ENCODE measurements at regions not wholly inside any gene's neighbourhood (a gene's known extent, or its start where the extent isn't known, plus 50 kb on each side); places are given as distances from the start of the nearest gene placed in this dataset.
"Not testable (repeated sequence)": the region's sequence is repeated elsewhere in the genome, so short reads cannot be mapped to it uniquely, and the experiment has no call there.

GRCh38 chr22:42194104-42194851, 63.7 kb upstream of the CYP2D6 start:
- H3K9me3 ChIP-seq (ENCODE audit: insufficient read depth, low read depth, low read length): no peaks in the 10 kb centered on the region
- no peaks in the 10 kb centered on the region for H3K36me3 ChIP-seq (ENCODE audit: insufficient read depth, low read depth, low read length)
- H3K27me3 ChIP-seq (ENCODE audit: insufficient read depth, low read length): no peaks in the 10 kb centered on the region
- H3K27ac ChIP-seq (ENCODE audit: low read length): no peak overlapping the region
- no peak overlapping the region for H3K9ac ChIP-seq (ENCODE audit: low read depth, low read length)
- H3K4me1 ChIP-seq (ENCODE audit: insufficient read depth, low read length): no peaks in the 10 kb centered on the region; the same call in 1 of the 2 replicates
- H3K4me3 ChIP-seq (ENCODE audit: low read length): no peak overlapping the region

GRCh38 chr22:42192547-42192946, 61.9 kb upstream of the CYP2D6 start:
- no peaks in the 10 kb centered on the region for H3K9me3 ChIP-seq (ENCODE audit: insufficient read depth, low read depth, low read length)
- H3K4me3 ChIP-seq (ENCODE audit: low read length): no peak overlapping the region
- no peak overlapping the region for H3K9ac ChIP-seq (ENCODE audit: low read depth, low read length)
- H3K4me1 ChIP-seq (ENCODE audit: insufficient read depth, low read length): peaks cover 8% of the 10 kb centered on the region
- H3K27me3 ChIP-seq (ENCODE audit: insufficient read depth, low read length): no peaks in the 10 kb centered on the region
- H3K27ac ChIP-seq (ENCODE audit: low read length): no peak overlapping the region
- no peaks in the 10 kb centered on the region for H3K36me3 ChIP-seq (ENCODE audit: insufficient read depth, low read depth, low read length)

DNA sequence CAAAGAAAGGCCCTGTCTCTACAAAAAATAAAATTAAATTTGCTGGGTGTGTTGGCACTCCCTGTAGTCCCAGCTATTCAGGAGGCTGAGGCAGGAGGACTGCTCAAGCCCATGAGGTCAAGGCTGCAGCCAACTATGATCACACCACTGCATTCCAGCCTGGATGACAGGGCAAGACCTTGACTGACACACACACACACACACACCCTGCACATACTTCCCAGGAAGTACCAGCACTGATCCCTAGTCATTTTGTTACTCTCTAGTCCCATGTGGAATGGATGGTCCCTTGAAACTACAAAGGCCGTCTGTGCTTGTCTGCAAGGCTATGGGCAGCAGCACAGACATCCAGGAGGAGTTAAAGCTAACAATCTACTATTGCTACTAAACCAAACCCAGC, 59.7 kb upstream of the CYP2D6 start:
- no peaks in the 10 kb centered on the region for H3K9me3 ChIP-seq (ENCODE audit: insufficient read depth, low read depth, low read length)
- peaks cover 8% of the 10 kb centered on the region; the same call in 1 of the 2 replicates for H3K4me1 ChIP-seq (ENCODE audit: insufficient read depth, low read length)
- no peak overlapping the region for H3K9ac ChIP-seq (ENCODE audit: low read depth, low read length)
- H3K27me3 ChIP-seq (ENCODE audit: insufficient read depth, low read length): no peaks in the 10 kb centered on the region
- H3K36me3 ChIP-seq (ENCODE audit: insufficient read depth, low read depth, low read length): no peaks in the 10 kb centered on the region
- no peak overlapping the region for H3K4me3 ChIP-seq (ENCODE audit: low read length)
- no peak overlapping the region for H3K27ac ChIP-seq (ENCODE audit: low read length)

DNA sequence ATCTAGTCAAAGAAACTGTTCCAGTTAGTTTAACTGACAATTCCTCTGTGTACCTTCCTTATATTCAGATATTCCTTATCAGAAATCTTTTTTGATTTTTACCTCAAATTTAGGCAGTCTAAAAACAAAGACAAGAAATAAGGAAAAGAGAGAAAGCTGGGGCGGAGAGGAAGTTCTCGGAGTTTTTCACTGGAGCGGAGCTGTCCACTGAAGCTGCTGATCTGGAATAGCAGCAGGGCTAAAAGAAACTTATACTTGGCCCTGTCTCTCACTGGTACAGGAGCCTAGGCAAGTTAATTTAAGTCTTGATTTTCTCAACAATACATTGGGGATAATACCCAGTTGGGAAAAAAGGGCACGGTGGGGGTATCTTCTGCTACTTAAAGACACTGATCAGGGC, 59.2 kb upstream of the CYP2D6 start:
- H3K36me3 ChIP-seq (ENCODE audit: insufficient read depth, low read depth, low read length): no peaks in the 10 kb centered on the region
- peaks cover 8% of the 10 kb centered on the region; the same call in 1 of the 2 replicates for H3K4me1 ChIP-seq (ENCODE audit: insufficient read depth, low read length)
- H3K27ac ChIP-seq (ENCODE audit: low read length): no peak overlapping the region
- no peaks in the 10 kb centered on the region for H3K27me3 ChIP-seq (ENCODE audit: insufficient read depth, low read length)
- no peak overlapping the region for H3K4me3 ChIP-seq (ENCODE audit: low read length)
- no peak overlapping the region for H3K9ac ChIP-seq (ENCODE audit: low read depth, low read length)
- no peaks in the 10 kb centered on the region for H3K9me3 ChIP-seq (ENCODE audit: insufficient read depth, low read depth, low read length)

- no peak overlapping the region for H3K27ac ChIP-seq (ENCODE audit: low read length)
- no peaks in the 10 kb centered on the region for H3K36me3 ChIP-seq (ENCODE audit: insufficient read depth, low read depth, low read length)
- H3K27me3 ChIP-seq (ENCODE audit: insufficient read depth, low read length): no peaks in the 10 kb centered on the region
- H3K4me1 ChIP-seq (ENCODE audit: insufficient read depth, low read length): peaks cover 8% of the 10 kb centered on the region; the same call in 1 of the 2 replicates
- no peak overlapping the region for H3K4me3 ChIP-seq (ENCODE audit: low read length)
- no peak overlapping the region for H3K9ac ChIP-seq (ENCODE audit: low read depth, low read length)
- H3K9me3 ChIP-seq (ENCODE audit: insufficient read depth, low read depth, low read length): no peaks in the 10 kb centered on the region
Measured at GRCh38 chr22:42188808-42189447, 58.3 kb upstream of the CYP2D6 start.

- H3K36me3 ChIP-seq (ENCODE audit: insufficient read depth, low read depth, low read length): no peaks in the 10 kb centered on the region
Measured at GRCh38 chr22:42187646-42188045, 57.0 kb upstream of the CYP2D6 start.

DNA sequence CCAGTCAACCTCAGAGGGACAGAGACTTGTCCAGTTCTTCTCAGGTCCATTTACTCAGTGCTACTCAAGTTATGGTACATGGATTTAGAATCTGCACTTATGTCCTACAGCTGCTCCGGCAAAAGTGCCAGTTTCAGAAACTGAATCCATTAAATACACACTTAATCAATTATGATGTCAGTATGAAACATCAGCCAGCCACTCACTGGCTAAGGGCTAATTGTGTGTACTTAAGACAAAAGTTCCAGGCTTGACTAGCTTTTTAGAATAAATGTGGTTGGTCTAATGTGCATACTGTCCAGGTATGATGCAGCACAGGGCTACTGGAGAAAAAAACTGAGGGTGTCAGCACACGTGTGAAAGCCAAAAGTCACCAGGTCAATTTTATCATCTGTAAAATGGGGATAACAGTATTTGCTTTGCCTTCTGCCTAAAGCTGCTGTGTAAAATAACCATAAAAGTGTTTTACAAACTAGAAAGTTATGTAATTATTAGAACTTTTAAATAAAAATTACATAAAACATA, 55.4 kb upstream of the CYP2D6 start:
- Histone ChIP-seq H3K36me3 (ENCODE audit: insufficient read depth, low read depth, low read length) (no peaks in the 10 kb centered on the region), H3K4me3 (ENCODE audit: low read length) (no peak overlapping the region), H3K4me1 (ENCODE audit: insufficient read depth, low read length) (peaks cover 8% of the 10 kb centered on the region; the same call in 1 of the 2 replicates), H3K9ac (ENCODE audit: low read depth, low read length) (no peak overlapping the region), H3K27ac (ENCODE audit: low read length) (no peak overlapping the region), H3K9me3 (ENCODE audit: insufficient read depth, low read depth, low read length) (no peaks in the 10 kb centered on the region), H3K27me3 (ENCODE audit: insufficient read depth, low read length) (no peaks in the 10 kb centered on the region)

More at GRCh38 chr22:42187646-42188045, 57.0 kb upstream of the CYP2D6 start:
- H3K4me3 ChIP-seq (ENCODE audit: low read length): no peak overlapping the region
- no peak overlapping the region for H3K27ac ChIP-seq (ENCODE audit: low read length)
- H3K4me1 ChIP-seq (ENCODE audit: insufficient read depth, low read length): peaks cover 8% of the 10 kb centered on the region; the same call in 1 of the 2 replicates
- H3K9me3 ChIP-seq (ENCODE audit: insufficient read depth, low read depth, low read length): no peaks in the 10 kb centered on the region
- no peaks in the 10 kb centered on the region for H3K27me3 ChIP-seq (ENCODE audit: insufficient read depth, low read length)
- no peak overlapping the region for H3K9ac ChIP-seq (ENCODE audit: low read depth, low read length)

DNA sequence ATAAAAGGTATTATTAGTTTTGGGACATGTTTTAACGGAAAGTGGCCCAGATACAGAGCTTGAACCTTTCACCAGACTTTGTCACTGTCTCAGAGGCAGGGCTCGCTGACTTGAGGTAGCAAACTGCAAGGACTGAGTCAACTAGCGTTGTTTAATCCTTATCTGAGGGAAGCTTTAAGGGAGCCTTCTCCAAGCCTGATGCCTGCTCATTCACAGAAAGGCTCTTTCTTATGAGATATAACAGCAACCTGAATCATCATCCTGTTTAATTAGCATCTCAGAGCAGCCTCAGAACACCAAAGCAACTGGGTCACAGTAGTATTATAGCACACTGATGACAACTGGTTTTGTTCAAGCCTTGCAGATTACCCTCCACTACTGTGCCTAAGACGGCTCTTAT, 54.2 kb upstream of the CYP2D6 start:
- Histone ChIP-seq H3K27me3 (ENCODE audit: insufficient read depth, low read length) (no peaks in the 10 kb centered on the region), H3K36me3 (ENCODE audit: insufficient read depth, low read depth, low read length) (no peaks in the 10 kb centered on the region), H3K4me1 (ENCODE audit: insufficient read depth, low read length) (peaks cover 8% of the 10 kb centered on the region; the same call in 1 of the 2 replicates), H3K9me3 (ENCODE audit: insufficient read depth, low read depth, low read length) (no peaks in the 10 kb centered on the region), H3K27ac (ENCODE audit: low read length) (no peak overlapping the region), H3K9ac (ENCODE audit: low read depth, low read length) (no peak overlapping the region), H3K4me3 (ENCODE audit: low read length) (no peak overlapping the region)

- H3K4me1 ChIP-seq (ENCODE audit: insufficient read depth, low read length); H3K36me3 ChIP-seq (ENCODE audit: insufficient read depth, low read depth, low read length); H3K9ac ChIP-seq (ENCODE audit: low read depth, low read length): not testable (repeated sequence)
Measured at GRCh38 chr22:42183461-42184059, 53.0 kb upstream of the CYP2D6 start.

GRCh38 chr22:42180349-42180842, 49.8 kb upstream of the CYP2D6 start:
- Histone ChIP-seq H3K4me1 (ENCODE audit: insufficient read depth, low read length) (no peaks in the 10 kb centered on the region), H3K9ac (ENCODE audit: low read depth, low read length) (no peak overlapping the region), H3K9me3 (ENCODE audit: insufficient read depth, low read depth, low read length) (no peaks in the 10 kb centered on the region), H3K36me3 (ENCODE audit: insufficient read depth, low read depth, low read length) (peaks cover 12% of the 10 kb centered on the region), H3K27ac (ENCODE audit: low read length) (no peak overlapping the region), H3K4me3 (ENCODE audit: low read length) (no peak overlapping the region), H3K27me3 (ENCODE audit: insufficient read depth, low read length) (no peaks in the 10 kb centered on the region)

More at GRCh38 chr22:42183461-42184059, 53.0 kb upstream of the CYP2D6 start:
- H3K9me3 ChIP-seq (ENCODE audit: insufficient read depth, low read depth, low read length); H3K27me3 ChIP-seq (ENCODE audit: insufficient read depth, low read length); H3K4me3 ChIP-seq (ENCODE audit: low read length); H3K27ac ChIP-seq (ENCODE audit: low read length): not testable (repeated sequence)
